ENCODE measurements at regions not wholly inside any gene's neighbourhood (a gene's known extent, or its start where the extent isn't known, plus 50 kb on each side); places are given as distances from the start of the nearest gene placed in this dataset.
"Not testable (repeated sequence)": the region's sequence is repeated elsewhere in the genome, so short reads cannot be mapped to it uniquely, and the experiment has no call there.

- DNase-seq: no peak
These were observed 197.3 kb downstream of the MATN1 start for GRCh38 chr1:30525971-30526651.

GRCh38 chr1:30525631-30525970 is 197.8 kb downstream of the MATN1 start:
- no peak for DNase-seq

DNA sequence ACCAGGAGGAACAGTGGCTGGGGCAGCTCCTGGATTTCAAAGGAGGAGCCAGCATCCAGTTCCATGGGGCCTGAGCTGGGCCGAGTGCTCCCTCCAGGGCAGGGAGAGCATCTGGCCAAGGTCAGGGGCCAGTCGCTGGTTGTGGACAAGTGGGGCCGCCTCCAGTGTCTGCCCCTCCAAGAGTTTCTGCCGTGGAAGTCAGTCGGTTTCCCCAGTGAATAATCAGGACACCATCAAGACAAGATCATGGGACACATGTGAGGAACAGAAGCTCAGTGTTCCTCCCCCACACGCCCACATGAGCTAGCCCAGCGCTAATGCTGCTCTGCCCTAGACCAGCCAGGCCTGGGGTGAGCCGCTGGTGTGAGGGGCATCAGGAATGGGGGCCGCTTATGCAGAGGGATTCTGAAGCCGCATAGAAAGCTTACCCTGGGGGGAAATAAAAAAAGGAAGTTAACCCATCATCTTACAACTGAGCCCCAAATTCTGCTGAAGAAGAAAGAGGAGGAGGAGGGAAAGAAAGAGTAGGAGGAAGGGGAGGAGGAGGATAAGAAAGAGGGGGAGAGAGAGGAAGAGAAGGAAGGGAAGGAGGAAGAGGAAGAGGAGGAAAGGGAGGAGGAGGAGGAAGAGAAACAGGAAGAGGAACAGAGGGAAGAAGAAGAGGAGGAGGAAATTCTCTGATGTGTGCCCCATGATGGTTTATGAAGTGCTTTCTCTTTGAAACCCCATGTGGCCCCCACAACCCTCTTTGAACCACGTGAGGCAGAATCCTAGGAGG is 198.4 kb downstream of the MATN1 start:
- DNase-seq: no peak

DNA sequence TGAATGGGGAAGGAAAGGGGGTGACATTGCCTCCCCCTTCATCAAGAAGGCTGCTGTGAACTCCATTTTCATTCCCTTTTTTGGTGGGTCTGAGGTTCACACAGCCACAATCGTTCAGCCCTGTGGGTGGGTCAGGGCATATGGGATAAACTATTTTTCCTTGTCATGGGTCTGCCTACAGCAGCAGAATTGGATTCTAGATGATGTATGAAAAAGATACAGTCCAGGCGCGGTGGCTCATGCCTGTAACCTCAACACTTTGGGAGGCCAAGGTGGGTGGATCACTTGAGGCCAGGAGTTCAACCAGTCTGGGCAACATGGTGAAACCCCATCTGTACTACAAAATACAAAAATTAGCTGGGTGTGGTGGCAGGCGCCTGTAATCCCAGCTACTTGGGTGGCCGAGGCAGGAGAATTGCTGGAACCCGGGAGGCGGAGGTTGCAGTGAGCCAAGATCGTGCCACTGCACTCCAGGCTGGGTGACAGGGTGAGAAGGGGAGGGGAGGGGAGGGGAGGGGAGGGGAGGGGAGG is 199.3 kb downstream of the MATN1 start:
- not testable (repeated sequence) for DNase-seq

- no peak for DNase-seq
These were observed 200.0 kb downstream of the MATN1 start for GRCh38 chr1:30523055-30524020.

GRCh38 chr1:30522031-30523004 is 201.1 kb downstream of the MATN1 start:
- no peak for DNase-seq

- DNase-seq: no peak
These were observed 202.0 kb downstream of the MATN1 start for GRCh38 chr1:30521261-30521865.

DNA sequence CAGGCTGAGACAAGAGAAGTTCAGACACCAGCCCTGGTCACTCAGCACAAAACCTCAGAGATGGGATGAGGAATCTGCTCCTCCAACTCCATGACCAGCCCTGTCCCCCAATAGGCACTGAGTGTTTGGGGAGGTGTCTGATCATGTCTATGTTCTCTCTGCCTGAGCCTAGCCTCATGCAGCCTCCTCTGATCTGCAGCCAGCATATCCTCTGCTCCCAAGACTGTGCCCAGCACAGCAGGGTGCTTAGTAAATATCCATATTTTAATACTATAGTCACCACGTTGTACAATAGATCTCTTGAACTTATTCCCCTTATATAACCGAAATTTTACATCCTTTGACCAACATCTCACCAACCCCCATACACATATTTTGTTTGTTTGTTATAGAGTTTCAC is 202.9 kb downstream of the MATN1 start:
- no peak for DNase-seq

DNA sequence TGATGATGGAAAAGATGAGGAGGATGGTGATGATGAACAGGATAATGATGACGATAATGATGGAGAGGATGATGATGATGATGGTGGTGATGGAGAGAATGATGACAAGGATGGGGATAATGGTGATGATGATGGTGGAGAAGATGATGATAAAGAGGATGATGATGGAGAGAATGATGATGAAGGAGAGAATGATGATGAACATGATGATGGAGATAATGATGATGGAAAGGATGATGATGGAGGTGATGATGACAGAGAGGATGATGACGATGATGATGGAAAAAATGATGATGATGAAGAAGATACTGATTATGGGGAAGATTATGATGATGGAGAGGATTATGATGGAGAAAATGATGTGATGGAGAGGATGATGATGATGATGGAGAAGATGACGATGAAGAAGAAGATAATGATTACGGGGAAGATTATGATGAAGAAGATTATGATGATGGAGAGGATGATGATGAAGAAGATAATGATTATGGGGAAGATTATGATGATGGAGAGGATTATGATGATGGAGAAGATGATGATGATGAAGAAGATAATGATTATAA is 204.1 kb downstream of the MATN1 start:
- DNase-seq: no peak

- no peak for DNase-seq
These were observed 204.7 kb downstream of the MATN1 start for GRCh38 chr1:30518696-30519095.

- DNase-seq: no peak
These were observed 205.2 kb downstream of the MATN1 start for GRCh38 chr1:30518186-30518585.

GRCh38 chr1:30517666-30518065 is 205.7 kb downstream of the MATN1 start:
- not testable (repeated sequence) for DNase-seq

GRCh38 chr1:30517241-30517640 is 206.1 kb downstream of the MATN1 start:
- not testable (repeated sequence) for DNase-seq

GRCh38 chr1:30516485-30516858 is 206.9 kb downstream of the MATN1 start:
- no peak for DNase-seq

DNA sequence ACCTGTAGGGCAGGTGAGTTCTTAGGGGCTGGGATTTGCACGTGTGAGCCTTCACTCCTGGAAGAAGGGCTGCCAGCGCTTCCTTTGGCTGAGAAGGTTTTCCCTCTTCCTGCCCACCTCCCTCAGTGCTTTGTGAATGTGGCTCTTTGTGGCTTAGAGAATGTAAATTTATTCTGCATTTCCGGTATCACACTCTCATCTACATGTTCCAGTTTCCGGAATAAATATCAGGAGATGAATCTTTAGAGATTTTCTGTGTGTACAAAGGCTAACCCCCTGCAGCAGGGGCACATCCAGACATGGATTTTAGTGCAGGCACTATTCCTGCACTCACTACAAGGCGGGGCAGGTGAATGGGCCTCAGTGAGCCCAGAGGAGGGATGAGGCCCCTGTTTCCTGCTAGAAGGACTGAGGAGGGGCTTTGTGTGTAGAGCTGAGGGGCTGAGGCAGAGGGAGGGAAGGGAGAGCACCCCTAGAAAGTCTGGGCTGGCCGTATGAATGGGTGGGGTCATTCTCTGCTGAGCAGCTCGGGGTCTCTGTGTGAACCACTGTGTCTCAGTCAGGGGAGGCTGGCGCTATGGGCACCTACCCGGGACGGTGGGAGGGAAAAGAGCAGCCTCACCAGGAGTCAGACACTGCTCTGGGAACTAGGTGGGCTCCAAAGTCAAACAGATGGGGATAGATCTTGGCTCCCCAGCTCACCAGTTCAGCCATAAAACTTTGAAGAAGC is 207.5 kb downstream of the MATN1 start:
- DNase-seq: no peak

- no peak for DNase-seq
These were observed 208.4 kb downstream of the MATN1 start for GRCh38 chr1:30514945-30515344.

GRCh38 chr1:30514137-30514654 is 209.2 kb downstream of the MATN1 start:
- DNase-seq: no peak

DNA sequence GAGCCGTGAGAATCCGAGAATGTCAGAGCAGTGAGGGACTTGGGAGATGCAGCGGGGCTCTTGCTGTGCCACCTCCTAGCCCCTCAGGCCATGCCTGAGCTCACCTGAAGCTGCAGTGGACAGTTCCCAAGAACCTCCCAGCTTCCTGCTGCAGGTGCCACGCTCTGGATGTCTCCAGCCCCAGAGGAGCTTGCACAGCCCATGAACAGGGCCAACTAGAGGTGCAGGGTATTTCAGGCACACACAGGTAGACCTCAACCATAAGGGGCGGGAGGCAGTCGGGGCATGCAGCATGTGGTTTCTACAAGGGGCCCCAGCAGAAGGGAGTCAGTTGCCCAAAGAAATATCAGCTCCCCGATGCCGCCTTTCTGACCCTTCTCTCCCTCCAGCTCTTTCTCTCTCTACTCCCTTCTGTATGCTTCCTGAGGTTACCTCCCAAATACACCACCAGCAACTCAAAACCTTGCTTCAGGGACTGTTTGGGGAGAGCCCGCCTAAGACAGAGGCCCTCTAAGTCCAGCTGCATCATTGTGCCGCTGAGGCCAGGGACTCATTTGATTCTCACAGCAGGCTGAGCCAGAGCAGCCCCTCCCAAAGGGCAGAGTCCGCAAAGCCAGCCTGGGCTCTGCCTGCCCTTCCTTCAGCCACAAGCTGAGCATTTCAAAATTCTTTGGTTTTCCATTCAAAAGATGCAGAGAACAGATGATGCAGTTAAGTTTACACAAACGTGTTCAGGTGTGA is 209.8 kb downstream of the MATN1 start:
- no peak for DNase-seq

- no peak for DNase-seq
These were observed 210.5 kb downstream of the MATN1 start for GRCh38 chr1:30512914-30513265.

Data from activated T-cell treated with anti-CD3 and anti-CD28 coated beads, Interleukin-2, amount 50 U/mL, for 1 hour (primary cell).